ENCODE measurements at regions not wholly inside any gene's neighbourhood (a gene's known extent, or its start where the extent isn't known, plus 50 kb on each side); places are given as distances from the start of the nearest gene placed in this dataset.
A peak's percentile ranks its signal among the peaks of the same experiment; 100 is the strongest.
"Not testable (repeated sequence)": the region's sequence is repeated elsewhere in the genome, so short reads cannot be mapped to it uniquely, and the experiment has no call there.

DNA sequence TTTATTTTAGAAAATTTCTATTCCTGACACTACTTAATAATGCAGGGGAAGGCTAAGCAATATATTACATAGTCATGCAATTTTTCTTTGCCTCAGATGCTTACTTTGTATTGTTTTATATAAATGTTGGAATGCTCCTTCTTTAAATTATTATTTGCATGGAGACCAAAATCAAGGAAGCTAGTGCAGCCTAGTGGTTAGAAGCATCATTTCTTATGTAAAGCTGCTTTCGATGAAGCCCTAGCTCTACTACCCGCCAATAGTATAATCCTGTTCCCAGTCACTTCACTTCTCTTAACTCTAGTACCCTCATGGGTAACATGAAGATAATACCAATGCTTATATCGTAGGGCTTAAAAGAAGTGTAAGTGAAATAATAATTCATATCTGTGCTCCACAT is 198.9 kb downstream of the LRATD1 start:
- DNase-seq = no peak

DNA sequence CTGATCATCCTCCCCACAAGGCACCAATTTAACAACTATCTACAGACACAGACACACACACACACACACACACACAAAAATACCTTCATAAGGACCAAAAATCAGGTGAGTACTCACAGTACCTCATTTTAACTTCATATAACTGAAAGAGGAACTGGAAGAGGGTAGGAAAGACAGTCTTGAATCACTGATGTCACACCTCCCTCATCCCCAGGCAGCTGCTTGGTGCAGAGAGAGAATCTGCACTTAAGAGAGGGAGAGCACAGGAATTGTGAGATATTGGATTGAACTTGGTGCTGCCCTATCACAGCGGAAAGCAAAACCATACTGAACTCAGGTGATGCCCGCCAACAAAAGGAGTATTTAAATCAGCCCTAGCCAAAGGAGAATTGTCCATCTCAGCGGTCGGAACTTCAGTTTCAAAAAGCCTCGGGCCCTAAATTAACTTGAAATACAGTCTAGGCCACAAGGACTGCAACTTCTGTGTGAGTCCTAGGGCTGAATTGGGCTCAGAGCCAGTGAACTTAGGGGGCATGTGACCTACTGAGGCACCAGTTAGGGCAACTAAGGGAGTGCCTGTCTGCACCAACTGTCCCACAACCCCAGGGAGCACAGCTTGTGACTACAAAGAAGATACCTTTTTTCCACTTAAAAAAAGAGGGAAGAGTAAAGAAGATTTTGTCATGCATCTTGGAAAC is 211.1 kb downstream of the LRATD1 start:
- DNase-seq = no peak

DNA sequence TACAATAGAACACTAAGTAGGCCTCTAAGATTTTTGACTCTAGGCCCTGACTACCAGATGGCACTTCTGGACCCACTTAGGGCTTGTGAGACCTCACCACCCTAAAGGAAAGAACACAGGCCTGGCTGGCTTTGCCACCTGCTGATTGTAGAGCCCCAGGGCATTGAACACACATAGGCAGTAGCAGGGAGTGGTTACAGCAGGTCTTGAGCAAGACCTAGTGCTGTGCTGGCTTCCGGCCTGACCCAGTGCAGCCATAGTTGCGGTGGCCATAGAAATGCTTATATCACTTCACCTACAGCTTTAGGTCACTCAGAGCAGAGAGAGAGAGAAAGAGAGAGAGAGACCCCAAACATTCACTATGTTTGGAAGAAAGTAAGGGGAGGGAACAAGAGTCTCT is 223.2 kb downstream of the LRATD1 start:
- DNase-seq = no peak

DNA sequence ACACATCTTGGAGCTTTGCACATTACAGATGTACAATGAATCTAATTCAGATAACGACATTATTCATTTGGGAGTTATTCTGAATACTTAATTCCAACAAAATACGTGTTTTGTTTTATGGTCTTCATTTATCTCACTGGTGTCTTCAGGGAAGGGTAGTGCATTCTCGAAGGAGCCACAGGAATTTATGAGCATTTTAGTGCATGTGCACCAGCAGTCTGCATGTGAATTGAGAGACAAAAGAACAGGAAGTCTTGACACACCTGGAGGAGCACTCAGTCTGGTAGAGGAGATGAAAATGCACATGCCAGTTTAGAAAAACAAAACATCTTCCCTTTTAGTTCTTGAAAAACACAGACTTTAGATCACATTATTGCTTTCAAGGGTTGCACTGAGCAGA is 228.7 kb downstream of the LRATD1 start:
- DNase-seq = no peak

DNA sequence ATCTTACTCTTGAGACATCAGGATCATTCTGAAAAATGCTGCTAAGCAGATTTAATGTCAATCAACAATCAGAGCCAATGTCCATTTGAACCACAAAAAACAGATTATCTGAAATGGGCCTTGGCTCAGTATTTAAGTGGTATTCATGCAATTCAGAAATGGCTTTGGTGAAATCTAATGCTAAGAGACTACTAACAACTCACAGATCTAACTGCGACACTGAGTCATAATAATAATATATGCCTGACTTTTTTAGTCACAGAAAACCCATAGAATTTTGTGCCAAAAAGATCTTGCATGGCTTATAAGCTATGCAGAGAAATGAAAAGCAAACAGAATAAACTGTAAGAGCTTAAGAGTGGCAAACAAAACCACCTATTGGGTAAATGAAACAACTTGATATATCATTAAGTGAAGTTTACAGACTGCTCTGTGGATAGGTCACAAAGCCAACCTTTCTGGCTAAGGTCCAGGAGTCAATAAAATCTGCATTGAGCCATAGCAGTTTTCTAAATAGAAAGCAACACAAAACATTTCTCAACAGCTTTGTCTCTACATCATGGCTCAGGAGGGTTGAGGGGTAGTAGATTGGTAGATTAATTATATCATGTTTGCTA is 234.3 kb downstream of the LRATD1 start:
- peak; percentile 53 for DNase-seq

DNA sequence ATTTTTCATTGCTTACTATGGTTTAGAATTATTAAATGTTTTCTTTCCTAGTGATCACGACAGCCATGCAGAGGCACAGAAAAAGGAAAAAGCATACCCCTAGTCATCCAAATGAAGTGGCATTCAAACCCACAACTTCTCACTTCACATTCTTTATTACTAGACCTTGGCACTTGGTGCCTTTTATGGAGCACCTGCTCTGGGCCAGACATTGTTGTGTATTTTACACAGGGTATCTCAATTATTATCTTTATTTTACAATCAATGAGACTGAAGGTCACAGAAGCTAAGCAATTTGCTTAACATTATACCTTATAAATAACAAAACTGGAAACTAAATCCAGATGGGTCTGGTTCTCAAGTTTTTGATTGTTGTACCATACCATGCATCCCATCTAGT is 235.3 kb downstream of the LRATD1 start:
- no peak for DNase-seq

DNA sequence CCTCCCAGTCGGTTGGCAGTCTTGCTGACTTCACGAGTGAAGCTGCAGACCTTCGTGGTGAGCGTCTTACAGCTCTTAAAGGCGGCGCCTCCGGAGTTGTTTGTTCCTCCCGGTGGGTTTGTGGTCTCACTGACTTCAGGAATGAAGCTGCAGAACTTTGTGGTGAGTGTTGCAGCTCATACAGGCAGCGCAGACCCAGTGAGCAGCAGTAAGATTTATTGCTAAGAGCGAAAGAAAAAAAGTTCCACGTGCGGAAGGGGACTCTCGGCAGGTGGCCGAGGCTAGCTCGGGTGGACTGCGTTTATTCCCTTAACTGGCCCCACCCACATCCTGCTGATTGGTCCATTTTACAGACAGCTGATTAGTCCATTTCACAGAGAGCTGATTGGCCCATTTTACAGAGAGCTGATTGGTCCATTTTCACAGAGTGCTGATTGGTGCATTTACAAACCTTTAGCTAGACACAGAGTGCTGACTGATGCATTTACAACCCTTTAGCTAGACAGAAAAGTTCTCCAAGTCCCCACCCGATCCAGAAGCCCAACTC is 240.3 kb downstream of the LRATD1 start:
- DNase-seq = no peak

DNA sequence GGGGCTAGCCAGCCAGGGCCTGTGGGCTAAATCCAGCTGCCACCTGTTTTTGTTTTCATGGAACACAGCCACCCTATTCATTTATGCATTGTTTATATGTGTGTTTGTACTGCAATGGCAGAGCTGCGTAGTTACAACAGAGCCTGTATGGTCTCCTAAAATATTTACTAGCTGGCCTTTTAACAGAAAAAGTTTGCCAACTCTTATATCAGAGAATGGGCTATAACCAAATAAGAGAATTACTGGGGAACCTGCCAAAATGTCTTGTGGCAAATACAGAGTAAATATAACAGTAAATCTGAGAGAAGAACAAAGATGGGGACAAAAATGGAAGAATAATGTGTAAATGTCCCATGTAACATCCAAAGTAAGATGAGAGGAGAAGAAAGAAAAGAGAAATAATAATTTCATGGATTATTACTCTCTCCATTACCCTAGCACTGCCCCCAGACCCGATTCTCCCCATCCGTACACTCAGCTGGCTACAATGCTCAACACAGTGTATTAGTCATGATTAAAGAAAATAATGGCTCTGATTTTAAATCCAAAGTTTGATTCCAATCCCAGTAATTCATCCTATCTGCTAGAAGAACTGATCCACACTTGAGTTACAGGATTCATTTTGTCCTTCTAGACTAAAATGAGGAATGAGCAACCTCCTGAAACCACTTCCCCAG is 249.3 kb downstream of the LRATD1 start:
- DNase-seq = no peak

DNA sequence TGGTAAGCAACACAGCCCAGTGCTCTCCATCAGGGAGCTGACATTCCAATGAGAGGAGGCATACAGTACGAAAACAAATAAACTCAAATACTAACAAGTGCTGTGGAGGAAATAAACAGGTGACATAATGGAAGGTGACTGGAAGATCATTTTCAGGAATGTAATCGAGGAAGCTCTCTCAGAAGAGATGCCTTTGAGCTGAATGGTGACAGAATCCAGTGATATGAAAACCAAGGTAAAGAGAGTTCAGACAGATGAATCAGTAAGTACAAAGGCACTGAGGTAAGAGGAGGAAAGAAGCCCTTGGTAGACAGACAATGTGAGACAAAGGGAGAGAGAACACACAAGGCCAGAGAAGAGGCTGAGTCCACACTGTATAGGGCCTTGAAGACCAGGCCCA is 252.1 kb downstream of the LRATD1 start:
- DNase-seq = no peak

DNA sequence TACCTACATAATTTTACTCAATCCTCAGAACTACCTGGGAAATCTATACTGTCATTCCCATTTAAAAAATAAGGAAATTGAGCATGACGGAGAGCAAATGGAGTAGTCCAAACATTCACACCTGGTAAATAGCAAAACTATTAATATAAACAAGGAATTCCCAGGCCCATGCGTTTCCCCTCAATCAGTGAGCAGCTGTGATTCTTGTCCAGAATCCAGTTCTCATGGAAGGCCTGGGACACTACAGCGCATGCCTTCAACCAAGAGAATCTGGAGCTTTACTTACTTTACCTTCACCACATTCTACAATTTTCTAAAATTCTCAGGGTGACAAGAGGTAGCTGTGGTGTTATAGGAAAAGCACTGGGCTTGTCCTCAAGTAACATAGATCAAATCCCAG is 259.0 kb downstream of the LRATD1 start:
- DNase-seq = no peak

DNA sequence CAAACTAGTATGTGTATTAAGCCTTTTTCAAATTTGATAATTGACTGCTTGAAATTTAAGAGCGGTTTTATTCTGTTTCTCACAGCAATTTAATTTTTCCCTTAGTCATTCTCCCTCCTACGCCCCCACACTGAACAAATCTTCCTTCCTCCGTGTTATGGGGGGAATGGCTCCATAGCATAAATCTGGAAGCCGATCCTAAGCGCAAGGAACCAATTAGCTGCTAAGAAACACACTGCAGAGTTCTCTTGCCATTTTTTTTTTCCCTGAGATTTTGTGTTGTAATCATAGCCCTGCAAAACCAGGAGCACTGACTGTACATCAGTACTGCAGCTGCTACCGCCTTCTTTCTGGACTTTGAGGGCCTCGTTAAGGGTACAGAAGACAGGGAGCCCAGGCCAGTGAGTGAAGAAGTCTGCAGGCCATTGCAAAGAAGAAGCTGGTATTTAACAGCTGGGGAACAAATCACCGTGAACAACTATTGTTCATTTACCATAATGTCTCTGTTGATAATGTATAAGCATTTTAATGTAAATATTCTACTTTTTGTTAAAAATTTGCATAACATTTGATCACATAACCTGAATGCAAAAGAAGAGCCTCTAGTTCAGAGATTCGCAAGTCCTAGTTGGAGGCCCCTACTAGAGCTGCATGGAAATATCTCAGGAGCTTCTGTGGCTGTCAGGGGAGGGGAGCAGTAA is 264.0 kb downstream of the LRATD1 start:
- DNase-seq = no peak

DNA sequence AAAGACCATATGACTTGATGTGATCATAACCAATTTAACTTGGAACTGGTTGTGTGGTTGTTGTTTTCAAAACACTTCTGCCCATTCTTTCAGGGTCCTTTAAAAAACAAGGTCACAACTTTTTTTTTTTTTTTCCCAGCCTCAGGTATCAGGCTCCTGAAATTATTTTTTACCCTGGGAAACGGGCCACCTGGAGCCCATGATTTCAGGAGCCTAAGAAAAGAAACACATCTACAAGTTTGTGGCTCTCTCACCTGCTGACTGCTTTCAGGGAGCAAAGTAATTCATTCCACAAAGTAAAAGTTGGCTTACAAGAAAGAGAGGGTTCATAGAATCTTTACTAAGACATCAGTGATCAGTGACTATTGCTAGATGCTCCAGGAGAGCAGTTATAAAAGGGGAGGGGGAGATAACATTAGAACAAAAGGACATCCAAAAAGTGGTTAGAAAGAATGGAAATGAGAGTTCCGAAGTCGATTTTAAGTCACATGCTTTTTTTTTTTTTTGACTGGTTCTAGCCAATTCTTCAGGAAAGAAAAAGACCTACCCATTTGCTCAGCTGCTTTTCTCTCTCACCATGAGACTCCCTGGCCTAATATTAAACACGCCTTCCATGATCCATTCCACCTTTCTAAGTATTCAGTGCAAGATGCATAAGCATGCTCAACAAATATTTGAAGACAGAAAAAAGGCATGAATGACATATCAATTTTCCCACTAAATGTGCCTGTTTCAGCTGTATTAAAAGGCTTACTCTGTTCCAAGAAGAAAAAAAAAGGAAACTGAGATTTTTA is 267.3 kb downstream of the LRATD1 start:
- DNase-seq = no peak

DNA sequence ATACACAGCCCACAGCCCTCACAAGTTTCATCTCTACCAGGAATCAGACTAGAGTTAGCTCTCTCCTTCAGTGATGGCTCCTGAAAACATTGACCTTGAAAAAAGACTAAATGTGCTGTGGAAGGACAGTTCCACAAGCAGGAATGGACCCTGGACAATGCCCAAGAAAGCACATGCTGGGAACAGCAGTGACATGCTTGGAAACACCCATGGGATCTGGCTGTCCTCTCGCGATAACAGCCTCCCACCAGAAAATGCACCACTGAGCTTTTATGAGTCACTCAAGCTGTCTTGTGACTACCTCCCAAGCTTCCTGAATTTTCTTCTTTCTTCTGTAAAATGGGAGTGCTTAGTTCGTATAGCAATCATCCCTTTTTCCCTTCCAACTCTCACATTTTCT is 269.2 kb downstream of the LRATD1 start:
- DNase-seq = no peak

DNA sequence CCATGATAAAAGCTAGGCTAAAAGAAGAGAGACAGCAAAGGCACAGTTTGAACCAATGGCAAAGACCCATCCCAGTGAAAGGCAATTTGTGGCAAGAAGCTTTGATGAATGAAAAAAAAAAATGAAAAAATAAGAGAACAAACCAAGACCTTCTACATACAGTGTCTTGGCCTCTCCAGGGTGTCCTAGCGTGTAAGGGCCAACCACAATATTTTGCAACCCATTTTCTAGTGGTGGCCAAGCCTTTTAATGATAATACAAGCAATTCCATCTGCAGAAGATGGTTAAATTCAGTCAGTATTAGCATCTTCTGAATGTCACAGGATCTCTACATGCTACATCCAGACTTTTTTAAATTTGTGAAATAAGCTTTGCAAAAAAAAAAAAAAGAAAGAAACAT is 270.4 kb downstream of the LRATD1 start:
- DNase-seq = no peak

DNA sequence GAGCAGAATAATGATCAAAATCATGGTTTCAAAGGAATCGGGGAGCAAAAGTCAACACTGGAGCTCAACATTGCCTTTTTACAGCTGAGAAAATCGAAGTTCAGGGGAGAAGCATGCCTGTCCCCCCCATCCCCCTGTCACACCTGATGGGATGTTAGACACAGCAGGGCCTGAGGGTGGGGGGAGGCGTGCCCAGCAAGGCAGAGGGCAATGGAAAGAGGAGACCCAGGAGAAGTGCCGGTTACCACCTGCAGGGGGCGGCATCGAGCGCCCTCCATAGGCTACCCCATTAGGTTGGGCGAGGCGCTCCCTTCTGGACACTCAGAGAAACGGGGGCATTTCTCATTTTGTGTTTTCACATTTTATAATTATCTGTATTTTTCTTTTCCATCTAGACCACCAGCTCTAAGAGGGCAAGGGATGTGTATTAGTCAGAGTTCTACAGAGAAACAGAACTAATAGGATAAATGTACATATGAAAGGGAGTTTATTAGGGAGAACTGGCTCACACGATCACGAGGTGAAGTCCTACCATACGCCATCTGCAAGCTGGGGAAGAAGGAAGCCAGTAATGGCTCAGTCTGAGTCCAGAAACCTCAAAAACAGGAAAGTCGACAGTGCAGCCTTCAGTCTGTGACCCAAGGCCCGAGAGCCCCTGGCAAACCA is 271.3 kb downstream of the LRATD1 start:
- DNase-seq = peak; percentile 36

DNA sequence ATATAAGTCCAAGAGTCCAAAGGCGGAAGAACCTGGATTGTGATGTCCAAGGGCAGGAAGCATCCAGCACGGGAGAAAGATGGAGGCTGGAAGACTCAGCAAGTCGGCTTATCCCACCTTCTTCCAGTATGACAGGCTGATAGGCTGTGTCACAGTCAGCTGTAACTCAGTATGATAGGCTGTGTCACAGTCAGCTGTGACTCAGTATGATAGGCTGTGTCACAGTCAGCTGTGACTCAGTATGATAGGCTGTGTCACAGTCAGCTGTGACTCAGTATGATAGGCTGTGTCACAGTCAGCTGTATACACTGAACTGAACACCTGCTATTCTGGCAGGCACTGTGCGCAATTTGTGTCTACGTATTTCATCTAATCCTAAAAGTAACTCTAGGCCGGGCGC is 271.9 kb downstream of the LRATD1 start:
- not testable (repeated sequence) for DNase-seq

DNA sequence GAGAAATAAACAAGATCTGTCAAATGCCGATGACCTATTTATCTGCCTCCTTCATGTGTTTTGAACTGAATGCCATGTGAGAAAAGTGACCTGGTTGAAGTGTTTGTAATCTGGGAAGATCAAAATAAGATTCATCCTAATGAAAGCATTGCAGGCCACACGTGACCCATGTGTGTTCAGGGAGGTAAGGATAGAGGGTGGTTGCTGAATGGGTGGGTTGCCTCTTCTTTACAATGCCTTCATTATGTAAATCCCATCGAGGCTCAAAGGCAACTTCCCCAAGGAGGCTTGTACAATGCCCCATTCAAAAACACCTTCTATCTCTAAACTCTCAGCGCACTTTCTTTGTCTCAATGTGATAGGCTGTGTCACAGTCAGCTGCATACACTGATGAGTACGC is 273.1 kb downstream of the LRATD1 start:
- DNase-seq = no peak

DNA sequence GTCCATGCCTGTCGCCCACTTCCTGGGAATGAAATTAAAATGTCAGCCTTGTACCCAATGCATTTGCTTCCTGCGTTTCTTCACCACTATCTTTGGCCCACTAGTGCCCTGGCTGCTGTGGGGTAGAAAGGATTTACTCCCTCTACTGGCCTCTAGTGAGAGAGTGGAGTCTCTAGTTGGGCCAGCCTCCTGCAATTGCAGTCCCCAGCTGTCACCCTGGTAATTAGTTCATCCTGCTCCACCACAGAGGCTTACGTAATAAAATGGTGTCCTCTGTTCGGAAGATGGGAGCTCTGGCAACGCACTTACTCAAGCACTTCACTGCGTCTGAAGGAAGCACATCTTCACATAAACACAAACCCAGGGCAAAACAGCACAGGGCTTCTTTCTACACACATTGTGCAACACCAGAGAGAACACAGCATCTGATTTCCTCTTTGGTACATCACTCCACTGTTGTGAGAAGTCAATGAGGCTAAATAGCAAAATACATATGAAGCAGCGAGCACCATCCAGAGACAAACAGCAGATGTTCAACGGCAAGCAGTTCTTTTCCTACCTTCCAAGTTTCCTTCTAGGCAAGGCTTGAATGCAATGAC is 274.6 kb downstream of the LRATD1 start:
- DNase-seq = no peak

DNA sequence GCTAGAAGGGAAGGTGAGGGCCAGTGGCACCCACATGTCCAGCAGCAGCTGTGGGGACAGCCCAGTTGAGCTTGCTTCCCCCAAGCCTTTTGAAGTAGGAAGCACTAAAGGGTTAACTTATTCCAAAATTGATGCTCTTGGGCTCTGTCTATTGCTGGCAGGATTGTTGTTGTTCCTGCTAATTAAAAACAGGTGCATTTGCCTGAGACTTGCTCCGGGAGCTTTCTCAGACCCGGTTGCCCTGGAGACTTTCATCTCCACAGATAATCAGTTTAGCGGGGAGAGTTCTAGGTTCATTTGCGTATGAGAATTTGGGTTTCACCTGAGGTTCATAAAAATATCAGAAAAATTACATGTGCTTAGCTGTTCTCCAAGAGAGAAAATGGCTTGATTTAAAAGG is 277.3 kb downstream of the LRATD1 start:
- DNase-seq = no peak

DNA sequence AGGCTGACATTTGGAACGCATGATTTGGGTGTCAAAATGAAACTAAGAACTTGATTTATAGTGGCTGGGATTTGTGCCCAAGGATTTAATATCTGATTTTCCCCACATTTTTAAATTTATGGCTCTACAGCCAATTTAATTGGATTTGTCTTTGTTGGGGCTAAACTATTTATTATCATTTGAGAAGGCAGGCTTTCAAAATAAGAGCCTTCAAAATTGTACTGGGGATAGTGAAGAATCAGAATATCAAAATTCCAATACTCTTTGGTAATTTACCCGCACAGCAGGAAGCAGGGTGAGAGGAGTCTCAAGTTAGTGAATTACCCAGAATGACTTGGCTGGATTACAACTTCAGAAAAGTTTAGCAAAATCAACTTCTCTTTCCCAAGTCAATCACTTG is 278.1 kb downstream of the LRATD1 start:
- DNase-seq = no peak

DNA sequence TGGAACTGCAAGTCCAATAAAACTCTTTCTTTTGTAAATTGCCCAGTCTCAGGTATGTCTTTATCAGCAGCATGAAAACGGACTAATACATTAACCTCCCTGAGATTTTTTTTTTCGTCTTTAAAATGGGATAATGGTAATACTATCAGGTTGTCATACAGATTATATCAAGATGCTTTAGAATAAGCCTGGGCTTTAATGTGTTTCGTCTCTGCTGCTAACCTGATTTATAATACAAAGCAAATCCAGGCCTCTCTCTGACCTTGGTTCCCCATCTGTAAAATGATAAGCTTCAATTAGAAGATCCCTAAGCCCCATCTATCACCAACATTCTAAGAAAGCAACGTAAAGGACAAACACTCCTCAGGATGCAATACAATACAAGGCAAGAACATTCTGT is 283.5 kb downstream of the LRATD1 start:
- DNase-seq = no peak

Measured in NCI-H1092 treated with DMSO at 0.1 percent for 48 hours (cell line).